ENCODE measurements at regions not wholly inside any gene's neighbourhood (a gene's known extent, or its start where the extent isn't known, plus 50 kb on each side); places are given as distances from the start of the nearest gene placed in this dataset.

GRCh38 chr11:98060759-98061158 lies 960.0 kb upstream of the CNTN5 start:
- no peak for DNase-seq (ENCODE audit: low read depth, low spot score)
- H3K4me3 ChIP-seq (replicated peaks in 1 of 3; ENCODE audit: insufficient read depth in 1 of 3, low read depth in 1 of 3, low read length in 3 of 3) = no peak overlapping the region
- H3K36me3 ChIP-seq (ENCODE audit: control insufficient read depth in 2 of 2, extremely low read depth in 1 of 2, insufficient read depth in 2 of 2, low read length in 2 of 2) = no peaks in the 10 kb centered on the region
- POLR2A ChIA-PET = no interaction called here
- H3K4me1 ChIP-seq (ENCODE audit: control insufficient read depth, extremely low read depth, insufficient read depth, low read length) = no peaks in the 10 kb centered on the region
- FAIRE-seq = no peak
- BruUV-seq (replicated peaks) = no TSS peak
- H3K27me3 ChIP-seq (ENCODE audit: control insufficient read depth in 2 of 2, insufficient read depth in 2 of 2, low read length in 2 of 2) = no peaks in the 10 kb centered on the region
- H3K27ac ChIP-seq (ENCODE audit: insufficient read depth, low read depth, low read length) = no peak overlapping the region
- no peak overlapping the region for H3K9ac ChIP-seq (replicated peaks; ENCODE audit: extremely low read depth, insufficient read depth, low read length)
- H3K9me1 ChIP-seq (replicated peaks; ENCODE audit: control insufficient read depth, extremely low read depth, insufficient read depth, low read length) = no peaks in the 10 kb centered on the region
- TF ChIP-seq CTCF (IDR thresholded peaks at IDR 0.05; ENCODE audit: extremely low read depth in 1 of 2, insufficient read depth in 1 of 2, low read depth in 1 of 2, low read length in 2 of 2) (no peak), GATA2 (IDR thresholded peaks at IDR 0.05; ENCODE audit: insufficient read depth, insufficient read length, low read depth, low read length) (no peak), MAX (IDR thresholded peaks at IDR 0.05; ENCODE audit: insufficient read depth, insufficient read length) (no peak), JUN (IDR thresholded peaks at IDR 0.05; ENCODE audit: borderline replicate concordance, insufficient read depth, insufficient read length, low read depth) (no peak), MYC (IDR thresholded peaks at IDR 0.05; ENCODE audit: low read depth, low read length) (no peak), POLR2A (IDR thresholded peaks at IDR 0.05; ENCODE audit: low read depth, low read length) (no peak)
- intact Hi-C loops (cut with micrococcal nuclease) = no loop called here
- CTCF ChIA-PET = no interaction called here
- dilution Hi-C loops (cut with MboI; ENCODE audit: extremely low pct_ligation_motif_present, low sequenced_read_pairs) = no loop called here
- H2AFZ ChIP-seq (ENCODE audit: low read depth, low read length) = no peak overlapping the region
- H4K20me1 ChIP-seq (replicated peaks; ENCODE audit: control insufficient read depth, extremely low read depth, insufficient read depth, low read length) = no peaks in the 10 kb centered on the region
- H3K4me2 ChIP-seq (ENCODE audit: insufficient read depth, low read length) = no peak overlapping the region
- no peaks in the 10 kb centered on the region for H3K9me3 ChIP-seq (replicated peaks; ENCODE audit: control insufficient read depth, insufficient read depth, low read length)
- H3K79me2 ChIP-seq (ENCODE audit: control insufficient read depth, insufficient read depth, low read length) = no peaks in the 10 kb centered on the region

GRCh38 chr11:98061858-98062257 lies 958.9 kb upstream of the CNTN5 start:
- Histone ChIP-seq H3K9me3 (replicated peaks; ENCODE audit: control insufficient read depth, insufficient read depth, low read length) (no peaks in the 10 kb centered on the region), H2AFZ (ENCODE audit: low read depth, low read length) (no peak overlapping the region), H3K27ac (ENCODE audit: insufficient read depth, low read depth, low read length) (no peak overlapping the region), H3K27me3 (ENCODE audit: control insufficient read depth in 2 of 2, insufficient read depth in 2 of 2, low read length in 2 of 2) (no peaks in the 10 kb centered on the region), H3K79me2 (ENCODE audit: control insufficient read depth, insufficient read depth, low read length) (no peaks in the 10 kb centered on the region), H3K9ac (replicated peaks; ENCODE audit: extremely low read depth, insufficient read depth, low read length) (no peak overlapping the region), H3K9me1 (replicated peaks; ENCODE audit: control insufficient read depth, extremely low read depth, insufficient read depth, low read length) (no peaks in the 10 kb centered on the region), H4K20me1 (replicated peaks; ENCODE audit: control insufficient read depth, extremely low read depth, insufficient read depth, low read length) (no peaks in the 10 kb centered on the region), H3K36me3 (ENCODE audit: control insufficient read depth in 2 of 2, extremely low read depth in 1 of 2, insufficient read depth in 2 of 2, low read length in 2 of 2) (no peaks in the 10 kb centered on the region), H3K4me2 (ENCODE audit: insufficient read depth, low read length) (no peak overlapping the region), H3K4me1 (ENCODE audit: control insufficient read depth, extremely low read depth, insufficient read depth, low read length) (no peaks in the 10 kb centered on the region), H3K4me3 (replicated peaks in 1 of 3; ENCODE audit: insufficient read depth in 1 of 3, low read depth in 1 of 3, low read length in 3 of 3) (no peak overlapping the region)
- ChIA-PET CTCF (no interaction called here), POLR2A (no interaction called here)
- TF ChIP-seq GATA2 (IDR thresholded peaks at IDR 0.05; ENCODE audit: insufficient read depth, insufficient read length, low read depth, low read length) (no peak), POLR2A (IDR thresholded peaks at IDR 0.05; ENCODE audit: low read depth, low read length) (no peak), CTCF (IDR thresholded peaks at IDR 0.05; ENCODE audit: extremely low read depth in 1 of 2, insufficient read depth in 1 of 2, low read depth in 1 of 2, low read length in 2 of 2) (no peak), JUN (IDR thresholded peaks at IDR 0.05; ENCODE audit: borderline replicate concordance, insufficient read depth, insufficient read length, low read depth) (no peak), FOS (IDR thresholded peaks at IDR 0.05; ENCODE audit: borderline replicate concordance, insufficient read depth, low read length) (no peak), EZH2 (IDR thresholded peaks at IDR 0.05; ENCODE audit: borderline replicate concordance, low read depth, low read length, severe bottlenecking) (no peak), MAX (IDR thresholded peaks at IDR 0.05; ENCODE audit: insufficient read depth, insufficient read length) (no peak), POLR2AphosphoS5 (IDR thresholded peaks at IDR 0.05; ENCODE audit: insufficient read depth, low read depth, low read length) (no peak), MYC (IDR thresholded peaks at IDR 0.05; ENCODE audit: low read depth, low read length) (no peak)
- no peak for DNase-seq (ENCODE audit: low read depth, low spot score)
- dilution Hi-C loops (cut with MboI; ENCODE audit: extremely low pct_ligation_motif_present, low sequenced_read_pairs) = no loop called here
- no peak for FAIRE-seq
- BruUV-seq (replicated peaks) = no TSS peak
- intact Hi-C loops (cut with micrococcal nuclease) = no loop called here

All from endothelial cell of umbilical vein (primary cell).